RWPE2 (cell line): ENCODE measurements at regions not wholly inside any gene's neighbourhood (a gene's known extent, or its start where the extent isn't known, plus 50 kb on each side); places are given as distances from the start of the nearest gene placed in this dataset.

ENCODE experiments used
- ATAC-seq: fragments of 200-7000 bp; cut with Tn5 transposase; 3 replicates; pipeline ENCODE4 v1.9.1; 2021; ENCODE audit warnings: low read depth
- DNase-seq: peaks from one replicate; pipeline ENCODE4 v3.0.0-alpha.2; 2020; ENCODE audit warnings: low spot score
- H3K27ac ChIP-seq: fragments of 450-650 bp; 2 replicates; pipeline ENCODE4 v1.5.1; 2017; ENCODE audit warnings: mild to moderate bottlenecking; ENCODE audit not compliant: poor library complexity, severe bottlenecking
- H3K27me3 ChIP-seq: fragments of 250-450 bp; sonication (Bioruptor Pico); 2 replicates; pipeline ENCODE4 v1.5.1; 2021; ENCODE audit warnings: mild to moderate bottlenecking, moderate library complexity; ENCODE audit not compliant: insufficient read depth, poor library complexity, severe bottlenecking
- H3K36me3 ChIP-seq: fragments of 250-450 bp; sonication (Bioruptor Pico); 2 replicates; pipeline ENCODE4 v1.5.1; 2020; ENCODE audit warnings: low read depth, mild to moderate bottlenecking, moderate library complexity
- H3K4me1 ChIP-seq: fragments of 250-450 bp; sonication (Bioruptor Pico); 2 replicates; pipeline ENCODE4 v1.5.1; 2021; ENCODE audit warnings: mild to moderate bottlenecking, moderate library complexity; ENCODE audit not compliant: insufficient read depth, poor library complexity, severe bottlenecking
- H3K4me3 ChIP-seq: fragments of 250-450 bp; sonication (Bioruptor Pico); 2 replicates; pipeline ENCODE4 v1.5.1; 2021; ENCODE audit warnings: mild to moderate bottlenecking, moderate library complexity; ENCODE audit not compliant: severe bottlenecking
- H3K9me3 ChIP-seq: fragments of 250-450 bp; sonication (Bioruptor Pico); 2 replicates; pipeline ENCODE4 v1.5.1; 2021; ENCODE audit warnings: mild to moderate bottlenecking, moderate library complexity; ENCODE audit not compliant: severe bottlenecking
- TF ChIP-seq, protein P1 (sequence below): fragments of 450-650 bp; IDR thresholded peaks from one replicate; pipeline ENCODE4 v1.5.1; 2017; ENCODE audit warnings: mild to moderate bottlenecking, moderate library complexity; ENCODE audit not compliant: poor library complexity, severe bottlenecking

DNA sequence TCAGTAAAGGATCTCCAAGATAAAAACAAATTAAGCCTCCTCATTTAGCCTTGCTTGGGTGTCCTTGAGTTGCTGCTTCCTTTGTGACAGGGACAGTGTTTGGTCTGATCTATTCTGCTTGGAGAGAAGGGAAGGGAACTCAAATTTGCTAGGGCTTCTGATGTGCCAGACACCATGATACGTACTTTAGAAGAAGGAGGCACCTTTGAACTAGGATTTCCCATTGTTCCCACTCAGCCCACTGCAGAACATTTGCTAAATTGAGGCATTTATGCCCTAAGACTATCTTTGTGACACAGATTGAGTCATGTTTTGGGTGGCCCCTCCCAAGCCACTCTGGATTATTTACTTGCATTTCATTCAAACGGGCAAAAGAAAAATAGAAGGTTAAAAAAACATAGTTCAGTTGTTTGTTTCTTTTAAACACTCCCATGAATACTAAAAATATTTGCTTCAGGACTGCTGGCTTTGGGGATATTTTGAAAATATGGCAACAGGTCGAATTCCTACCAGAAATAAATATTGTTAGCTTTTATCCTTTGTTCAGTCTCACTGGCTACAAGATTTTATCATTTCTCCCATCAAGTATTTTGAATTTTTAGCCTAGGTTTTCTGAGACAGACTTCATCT is 81.9 kb upstream of the WLS start:
- DNase-seq (no peak), ATAC-seq (no peak)
- Histone ChIP-seq H3K9me3 (no peaks in the 10 kb centered on the region), H3K36me3 (no peaks in the 10 kb centered on the region), H3K27me3 (no peaks in the 10 kb centered on the region), H3K4me3 (no peak overlapping the region), H3K27ac (no peak overlapping the region), H3K4me1 (no peaks in the 10 kb centered on the region)
- TF ChIP-seq, protein P1, sequence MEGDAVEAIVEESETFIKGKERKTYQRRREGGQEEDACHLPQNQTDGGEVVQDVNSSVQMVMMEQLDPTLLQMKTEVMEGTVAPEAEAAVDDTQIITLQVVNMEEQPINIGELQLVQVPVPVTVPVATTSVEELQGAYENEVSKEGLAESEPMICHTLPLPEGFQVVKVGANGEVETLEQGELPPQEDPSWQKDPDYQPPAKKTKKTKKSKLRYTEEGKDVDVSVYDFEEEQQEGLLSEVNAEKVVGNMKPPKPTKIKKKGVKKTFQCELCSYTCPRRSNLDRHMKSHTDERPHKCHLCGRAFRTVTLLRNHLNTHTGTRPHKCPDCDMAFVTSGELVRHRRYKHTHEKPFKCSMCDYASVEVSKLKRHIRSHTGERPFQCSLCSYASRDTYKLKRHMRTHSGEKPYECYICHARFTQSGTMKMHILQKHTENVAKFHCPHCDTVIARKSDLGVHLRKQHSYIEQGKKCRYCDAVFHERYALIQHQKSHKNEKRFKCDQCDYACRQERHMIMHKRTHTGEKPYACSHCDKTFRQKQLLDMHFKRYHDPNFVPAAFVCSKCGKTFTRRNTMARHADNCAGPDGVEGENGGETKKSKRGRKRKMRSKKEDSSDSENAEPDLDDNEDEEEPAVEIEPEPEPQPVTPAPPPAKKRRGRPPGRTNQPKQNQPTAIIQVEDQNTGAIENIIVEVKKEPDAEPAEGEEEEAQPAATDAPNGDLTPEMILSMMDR, result no peak

DNA sequence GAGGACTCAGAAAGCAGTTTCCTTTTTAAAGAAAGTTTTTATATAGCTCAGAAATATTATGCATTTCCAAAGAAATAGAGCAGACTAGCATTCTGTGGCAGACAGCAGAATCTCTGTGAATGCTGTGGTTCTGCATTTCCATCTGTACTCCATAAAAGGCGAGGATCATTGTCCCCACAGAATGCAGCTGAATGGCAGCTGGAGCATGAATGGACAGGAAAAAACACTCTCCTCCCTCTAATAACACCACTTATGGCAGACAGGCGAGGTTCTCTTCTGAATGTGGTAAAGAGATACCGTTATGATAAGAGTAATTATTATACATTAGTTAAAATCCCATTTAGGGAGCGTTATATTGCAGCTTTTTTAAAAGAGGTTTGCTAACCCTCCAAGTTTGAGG is 81.4 kb upstream of the WLS start:
- DNase-seq, result no peak
- no peaks in the 10 kb centered on the region for H3K4me1 ChIP-seq

DNA sequence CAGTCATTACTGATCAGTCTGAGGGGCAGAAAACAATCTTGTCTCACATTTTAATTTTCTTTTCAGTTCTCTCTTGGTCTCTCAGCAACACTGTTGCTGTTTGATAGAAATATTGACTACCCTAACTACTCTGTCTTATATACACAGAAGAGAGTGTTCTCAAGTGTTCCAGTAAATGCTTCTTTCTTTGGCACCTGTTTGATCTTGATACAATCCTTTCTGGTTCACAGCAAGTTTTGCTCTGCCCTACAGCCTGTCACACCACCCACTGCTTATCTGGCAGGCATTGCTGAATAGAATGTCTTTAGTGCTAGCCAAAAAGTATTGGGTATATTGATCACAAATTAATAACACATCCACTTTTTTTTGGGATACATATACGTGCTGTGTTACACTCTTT is 75.7 kb upstream of the WLS start:
- H3K27me3 ChIP-seq, result no peaks in the 10 kb centered on the region
- DNase-seq, result no peak
- TF ChIP-seq, protein P1, result no peak
- H3K36me3 ChIP-seq, result no peaks in the 10 kb centered on the region
- H3K9me3 ChIP-seq, result no peaks in the 10 kb centered on the region
- ATAC-seq, result no peak
- H3K4me3 ChIP-seq, result no peak overlapping the region
- no peaks in the 10 kb centered on the region for H3K4me1 ChIP-seq
- H3K27ac ChIP-seq, result no peak overlapping the region

More for the DNA sequence above, 81.4 kb upstream of the WLS start:
- ATAC-seq, result no peak
- Histone ChIP-seq H3K4me3 (no peak overlapping the region), H3K27ac (no peak overlapping the region), H3K36me3 (no peaks in the 10 kb centered on the region), H3K27me3 (no peaks in the 10 kb centered on the region), H3K9me3 (no peaks in the 10 kb centered on the region)
- TF ChIP-seq, protein P1, result no peak

DNA sequence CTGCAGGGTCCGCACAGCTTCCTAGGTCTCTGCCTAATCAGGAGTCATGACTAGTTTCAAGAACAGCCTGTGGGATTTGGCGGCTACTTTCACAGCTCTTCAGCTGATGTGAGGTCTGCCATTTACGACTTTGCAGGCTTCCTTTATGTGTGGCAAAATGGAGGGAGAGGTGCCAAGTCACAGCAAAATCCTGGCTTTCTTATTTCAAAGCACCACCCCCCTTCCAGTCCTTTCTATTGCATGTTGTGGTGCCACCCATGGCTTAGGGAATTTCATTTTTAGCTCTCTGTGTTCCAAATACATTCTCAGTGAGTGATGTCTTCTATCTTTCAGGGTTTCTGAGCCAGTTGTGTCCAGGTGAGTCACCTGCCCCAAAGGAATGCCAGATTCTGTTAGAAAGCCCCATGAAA is 75.1 kb upstream of the WLS start:
- Histone ChIP-seq H3K4me1 (no peaks in the 10 kb centered on the region), H3K27ac (no peak overlapping the region), H3K9me3 (no peaks in the 10 kb centered on the region), H3K27me3 (no peaks in the 10 kb centered on the region), H3K36me3 (no peaks in the 10 kb centered on the region), H3K4me3 (no peak overlapping the region)
- ATAC-seq, result peak; percentile 76
- TF ChIP-seq, protein P1, result no peak
- DNase-seq, result no peak

DNA sequence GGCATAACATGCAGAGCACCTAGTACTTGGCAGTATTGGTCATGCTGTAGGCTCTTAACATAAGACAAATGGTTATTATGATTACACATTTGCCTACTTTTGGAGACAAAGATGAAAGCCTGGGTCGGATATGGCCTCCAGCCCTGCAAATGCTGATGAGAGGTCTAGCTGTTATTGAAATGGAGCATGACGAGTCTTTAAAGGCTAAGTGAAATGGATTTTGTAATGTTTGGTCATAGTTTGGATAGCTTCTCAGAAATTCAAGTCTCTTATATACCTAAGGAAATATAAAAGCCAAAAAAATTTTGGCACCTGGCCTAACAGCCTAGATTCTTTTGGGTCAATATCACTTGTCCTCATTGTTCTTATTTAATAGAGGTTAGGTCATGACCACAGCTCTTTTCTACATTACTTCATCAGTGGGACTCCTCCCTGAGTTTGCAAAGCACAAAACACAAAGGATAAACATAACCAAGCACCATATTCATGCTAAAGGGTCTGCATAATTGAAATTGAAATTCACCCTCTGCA is 69.2 kb upstream of the WLS start:
- DNase-seq, result no peak
- H3K27ac ChIP-seq, result no peak overlapping the region
- H3K4me3 ChIP-seq, result no peak overlapping the region
- TF ChIP-seq, protein P1, result no peak
- H3K36me3 ChIP-seq, result no peaks in the 10 kb centered on the region
- peak; percentile 50 for ATAC-seq
- no peaks in the 10 kb centered on the region for H3K9me3 ChIP-seq
- peaks cover 3% of the 10 kb centered on the region for H3K4me1 ChIP-seq
- H3K27me3 ChIP-seq, result no peaks in the 10 kb centered on the region
